GM12878 (cell line): ENCODE measurements at regions not wholly inside any gene's neighbourhood (a gene's known extent, or its start where the extent isn't known, plus 50 kb on each side); places are given as distances from the start of the nearest gene placed in this dataset.

ENCODE experiments used
- ATF3 ChIP-seq: IDR thresholded peaks from 2 replicates; pipeline ENCODE4 v1.6.1; 2011; ENCODE audit warnings: low read depth, mild to moderate bottlenecking, low read length, moderate library complexity, borderline replicate concordance; ENCODE audit errors: extremely low read depth
- CREB1 ChIP-seq: IDR thresholded peaks from 2 replicates; pipeline ENCODE4 v1.6.1; 2012; ENCODE audit warnings: low read depth, mild to moderate bottlenecking, inconsistent platforms
- CTCF ChIP-seq, 3 experiments: IDR thresholded peaks in 2 of 3; conservative IDR thresholded peaks in 1 of 3; 2 replicates each; pipeline ENCODE4 v1.5.1; 2011; ENCODE audit warnings: low read depth in 3 of 3, low read length in 3 of 3, mild to moderate bottlenecking in 3 of 3, control low read depth in 2 of 3, moderate library complexity in 2 of 3, inconsistent platforms in 1 of 3, mixed read lengths in 1 of 3; ENCODE audit not compliant: control insufficient read depth in 2 of 3, insufficient read depth in 1 of 3; ENCODE audit errors: extremely low read depth in 1 of 3
- ESRRA ChIP-seq: IDR thresholded peaks from 2 replicates; pipeline ENCODE4 v1.6.1; 2012; ENCODE audit warnings: mild to moderate bottlenecking, low read length, improper control_type of control experiment
- HSF1 ChIP-seq: fragments of 150-350 bp; IDR thresholded peaks from 2 replicates; pipeline ENCODE4 v1.6.1; 2014; ENCODE audit warnings: mild to moderate bottlenecking, low read depth, low read length
- IRF3 ChIP-seq: fragments of 450-650 bp; IDR thresholded peaks from 2 replicates; pipeline ENCODE4 v1.6.1; 2014; ENCODE audit warnings: mild to moderate bottlenecking
- IRF4 ChIP-seq: IDR thresholded peaks from 2 replicates; pipeline ENCODE4 v1.6.1; 2011; ENCODE audit warnings: low read depth, low read length
- JUNB ChIP-seq: IDR thresholded peaks from 2 replicates; pipeline ENCODE4 v1.6.1; 2016; ENCODE audit warnings: antibody characterized with exemption, mild to moderate bottlenecking
- JUND ChIP-seq: IDR thresholded peaks from 2 replicates; pipeline ENCODE4 v1.6.1; 2012; ENCODE audit warnings: low read depth, mild to moderate bottlenecking, low read length, improper control_type of control experiment, moderate library complexity
- MTA3 ChIP-seq: IDR thresholded peaks from 2 replicates; pipeline ENCODE4 v1.6.1; 2012; ENCODE audit warnings: low read length, inconsistent platforms, borderline replicate concordance
- NFXL1 ChIP-seq: fragments of 450-650 bp; IDR thresholded peaks from 2 replicates; pipeline ENCODE4 v1.6.1; 2017; ENCODE audit warnings: antibody characterized with exemption, mild to moderate bottlenecking, borderline replicate concordance
- NR2F1 ChIP-seq: fragments of 450-650 bp; conservative IDR thresholded peaks from 2 replicates; pipeline ENCODE4 v1.6.1; 2017; ENCODE audit warnings: mild to moderate bottlenecking
- PAX8 ChIP-seq: fragments of 450-650 bp; IDR thresholded peaks from 2 replicates; pipeline ENCODE4 v1.6.1; 2017; ENCODE audit warnings: mild to moderate bottlenecking, moderate library complexity
- PML ChIP-seq: IDR thresholded peaks from 2 replicates; pipeline ENCODE4 v1.6.1; 2012; ENCODE audit warnings: low read length, inconsistent platforms
- POLR2A ChIP-seq: IDR thresholded peaks from 2 replicates; pipeline ENCODE4 v1.6.1; 2011; ENCODE audit warnings: low read depth, mild to moderate bottlenecking, low read length
- RBBP5 ChIP-seq: fragments of 200-600 bp; sonication (generic); conservative IDR thresholded peaks from 2 replicates; pipeline ENCODE4 v1.6.1; 2016
- SIX5 ChIP-seq: IDR thresholded peaks from 2 replicates; pipeline ENCODE4 v1.6.1; 2011; ENCODE audit warnings: mild to moderate bottlenecking, low read depth, low read length, moderate library complexity; ENCODE audit not compliant: severe bottlenecking
- SKIL ChIP-seq: fragments of 450-650 bp; IDR thresholded peaks from 2 replicates; pipeline ENCODE4 v1.6.1; 2017; ENCODE audit warnings: mild to moderate bottlenecking, low read depth, inconsistent platforms; ENCODE audit not compliant: poor library complexity, severe bottlenecking
- SMARCA5 ChIP-seq: fragments of 450-650 bp; IDR thresholded peaks from 2 replicates; pipeline ENCODE4 v1.6.1; 2017; ENCODE audit warnings: mild to moderate bottlenecking
- SMC3 ChIP-seq: IDR thresholded peaks from 2 replicates; pipeline ENCODE4 v1.6.1; 2011; ENCODE audit warnings: low read length, improper control_type of control experiment, borderline replicate concordance
- SP1 ChIP-seq: IDR thresholded peaks from one replicate; pipeline ENCODE4 v1.6.1; 2011; ENCODE audit warnings: low read depth, low read length
- TBL1XR1 ChIP-seq: IDR thresholded peaks from 2 replicates; pipeline ENCODE4 v1.6.1; 2012; ENCODE audit warnings: low read depth, low read length, improper control_type of control experiment
- TCF3 ChIP-seq: IDR thresholded peaks from 2 replicates; pipeline ENCODE4 v1.6.1; 2012; ENCODE audit warnings: low read depth, mild to moderate bottlenecking, low read length, borderline replicate concordance; ENCODE audit not compliant: insufficient read depth
- ZNF384 ChIP-seq: IDR thresholded peaks from 2 replicates; pipeline ENCODE4 v1.6.1; 2012; ENCODE audit warnings: low read depth, mild to moderate bottlenecking, low read length, improper control_type of control experiment, borderline replicate concordance
- ZSCAN29 ChIP-seq: fragments of 450-650 bp; IDR thresholded peaks from 2 replicates; pipeline ENCODE4 v1.6.1; 2017; ENCODE audit warnings: mild to moderate bottlenecking, moderate library complexity

GRCh38 chr6:26234421-26235301 lies 130.3 kb upstream of the BTN3A2 start (continued):
- TF ChIP-seq HSF1 = 0 out of 2 replicates have a peak, but pooled peaks have one; percentile 36
- TF ChIP-seq TCF3 = peak; percentile 84
- peak; percentile 100 for TF ChIP-seq NFXL1
- TF ChIP-seq POLR2A = peak; percentile 92
- TF ChIP-seq NR2F1 = no peak
- TF ChIP-seq CTCF (IDR thresholded peaks at IDR 0.05 in 2 of 3, conservative IDR thresholded peaks at IDR 0.05 in 1 of 3; ENCODE audit: control insufficient read depth in 2 of 3, extremely low read depth in 1 of 3, insufficient read depth in 1 of 3, low read depth in 3 of 3, low read length in 3 of 3) = no peak; a peak in 1 of 6 replicates
- no peak for TF ChIP-seq SKIL
- TF ChIP-seq CREB1 = peak; percentile 19; the same call in 1 of the 2 replicates
- TF ChIP-seq SP1 = peak; percentile 78
- TF ChIP-seq TBL1XR1 = 0 out of 2 replicates have a peak, but pooled peaks have one; percentile 49
- peak; percentile 67 for TF ChIP-seq ZSCAN29
- peak; percentile 25; the same call in 1 of the 2 replicates for TF ChIP-seq IRF4
- no peak for TF ChIP-seq SIX5
- peak; percentile 74; the same call in 1 of the 2 replicates for TF ChIP-seq MTA3
- no peak for TF ChIP-seq JUND
- peak; percentile 26; the same call in 1 of the 2 replicates for TF ChIP-seq ZNF384
- no peak for TF ChIP-seq PAX8
- TF ChIP-seq JUNB = no peak
- TF ChIP-seq SMC3 = no peak
- peak; percentile 63 for TF ChIP-seq SMARCA5
- no peak for TF ChIP-seq ATF3
- TF ChIP-seq RBBP5 = no peak; the same call in 1 of the 2 replicates
- no peak; the same call in 1 of the 2 replicates for TF ChIP-seq IRF3
- peak; percentile 98 for TF ChIP-seq PML
- TF ChIP-seq ESRRA = peak; percentile 68
